Lower leg skin (tissue), 4 donors: ENCODE measurements at regions not wholly inside any gene's neighbourhood (a gene's known extent, or its start where the extent isn't known, plus 50 kb on each side); places are given as distances from the start of the nearest gene placed in this dataset.

ENCODE experiments used
- DNase-seq, 2 donors: peaks; one replicate each; pipeline ENCODE4 v3.0.0-alpha.2; 2019; ENCODE audit warnings: low spot score in 2 of 2
- H3K4me3 ChIP-seq: fragments of 200-600 bp; sonication (generic); 2 replicates; pipeline ENCODE4 v1.5.1; 2017; ENCODE audit warnings: mild to moderate bottlenecking, low read depth; ENCODE audit not compliant: poor library complexity, severe bottlenecking
- CTCF ChIP-seq, 3 donors: fragments of 450-650 bp; IDR thresholded peaks; one replicate each; pipeline ENCODE4 v1.5.1; 2016; ENCODE audit warnings: antibody characterized with exemption in 3 of 3, mild to moderate bottlenecking in 3 of 3, moderate library complexity in 2 of 3
- POLR2A ChIP-seq, 2 donors: fragments of 450-650 bp; IDR thresholded peaks; one replicate each; pipeline ENCODE4 v1.6.1; 2016 to 2017; ENCODE audit warnings: antibody characterized with exemption in 2 of 2, mild to moderate bottlenecking in 1 of 2, moderate library complexity in 1 of 2
- WGBS, 2 donors: methylation state at CpG; one replicate each; pipeline ENCODE4 v1.1.5; 2018; 5-methylcytosine and 5-hydroxymethylcytosine counted together
- intact Hi-C: fragments of 100-400 bp; cut with DNase I; formaldehyde crosslinking; loops from one replicate; pipeline ENCODE4 v1.15.0; 2023; ENCODE audit warnings: low total_unique reads

- TF ChIP-seq POLR2A (IDR thresholded peaks at IDR 0.05) (no peak), CTCF (IDR thresholded peaks at IDR 0.05) (no peak)
- 79 to 81% methylated on average over 2 of the region's 2 CpGs for WGBS, 2 donors
Measured at GRCh38 chr3:95442766-95443165, 1371.6 kb upstream of the EPHA6 start.

GRCh38 chr3:95449841-95450240, 1364.6 kb upstream of the EPHA6 start:
- DNase-seq, result no peak
- no peak overlapping the region for H3K4me3 ChIP-seq
- no peak for TF ChIP-seq POLR2A (IDR thresholded peaks at IDR 0.05)
- no peak for TF ChIP-seq CTCF (IDR thresholded peaks at IDR 0.05)
- whole genome bisulfite sequencing, 2 donors, result 56 to 59% methylated on average over 1 of the region's 1 CpG
- intact Hi-C loops, result no loop called here

More at GRCh38 chr3:95442766-95443165, 1371.6 kb upstream of the EPHA6 start:
- no peak overlapping the region for H3K4me3 ChIP-seq
- no peak for DNase-seq
- intact Hi-C loops, result no loop called here

GRCh38 chr3:95453242-95453641, 1361.2 kb upstream of the EPHA6 start:
- TF ChIP-seq POLR2A (IDR thresholded peaks at IDR 0.05) (no peak), CTCF (IDR thresholded peaks at IDR 0.05) (no peak)
- DNase-seq, result no peak
- H3K4me3 ChIP-seq, result no peak overlapping the region
- WGBS, 2 donors, result 69 to 82% methylated on average over 2 of the region's 2 CpGs
- intact Hi-C loops, result no loop called here

- intact Hi-C loops, result no loop called here
- TF ChIP-seq CTCF (IDR thresholded peaks at IDR 0.05), result no peak
- TF ChIP-seq POLR2A (IDR thresholded peaks at IDR 0.05), result no peak
- H3K4me3 ChIP-seq, result no peak overlapping the region
- DNase-seq, result no peak
Measured at GRCh38 chr3:95456835-95457234, 1357.6 kb upstream of the EPHA6 start.

- TF ChIP-seq CTCF (IDR thresholded peaks at IDR 0.05) (no peak), POLR2A (IDR thresholded peaks at IDR 0.05) (no peak)
- H3K4me3 ChIP-seq, result no peak overlapping the region
- WGBS, 2 donors, result 46 to 57% methylated on average over 3 of the region's 3 CpGs
- no peak for DNase-seq
- intact Hi-C loops, result no loop called here
Measured at GRCh38 chr3:95459706-95460105, 1354.7 kb upstream of the EPHA6 start.

GRCh38 chr3:95460274-95460673, 1354.1 kb upstream of the EPHA6 start:
- intact Hi-C loops, result no loop called here
- WGBS, 2 donors, result 39 to 51% methylated on average over 2 of the region's 2 CpGs
- DNase-seq, result no peak
- H3K4me3 ChIP-seq, result no peak overlapping the region
- TF ChIP-seq POLR2A (IDR thresholded peaks at IDR 0.05) (no peak), CTCF (IDR thresholded peaks at IDR 0.05) (no peak)
